ENCODE measurements at regions not wholly inside any gene's neighbourhood (a gene's known extent, or its start where the extent isn't known, plus 50 kb on each side); places are given as distances from the start of the nearest gene placed in this dataset.

DNA sequence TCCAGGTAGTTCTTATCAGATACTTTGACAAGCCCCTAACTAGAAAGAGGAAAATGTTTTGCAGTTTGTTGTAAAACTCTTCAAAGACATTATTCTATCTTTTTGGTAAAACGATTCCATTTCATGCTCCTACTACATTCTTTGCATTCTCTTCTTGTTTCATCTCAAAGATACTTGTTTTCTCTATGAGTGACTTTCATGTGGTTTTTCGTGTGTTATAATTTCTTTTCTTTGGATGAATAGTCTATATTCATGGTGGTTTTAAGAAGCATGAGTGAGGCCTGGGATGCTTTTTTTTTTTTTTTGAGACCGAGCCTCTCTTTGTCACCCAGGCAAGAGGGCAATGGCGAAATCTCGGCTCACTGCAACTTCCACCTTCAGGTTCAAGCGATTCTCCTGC, 292.5 kb upstream of the LYZL1 start:
- TF ChIP-seq, protein P1, sequence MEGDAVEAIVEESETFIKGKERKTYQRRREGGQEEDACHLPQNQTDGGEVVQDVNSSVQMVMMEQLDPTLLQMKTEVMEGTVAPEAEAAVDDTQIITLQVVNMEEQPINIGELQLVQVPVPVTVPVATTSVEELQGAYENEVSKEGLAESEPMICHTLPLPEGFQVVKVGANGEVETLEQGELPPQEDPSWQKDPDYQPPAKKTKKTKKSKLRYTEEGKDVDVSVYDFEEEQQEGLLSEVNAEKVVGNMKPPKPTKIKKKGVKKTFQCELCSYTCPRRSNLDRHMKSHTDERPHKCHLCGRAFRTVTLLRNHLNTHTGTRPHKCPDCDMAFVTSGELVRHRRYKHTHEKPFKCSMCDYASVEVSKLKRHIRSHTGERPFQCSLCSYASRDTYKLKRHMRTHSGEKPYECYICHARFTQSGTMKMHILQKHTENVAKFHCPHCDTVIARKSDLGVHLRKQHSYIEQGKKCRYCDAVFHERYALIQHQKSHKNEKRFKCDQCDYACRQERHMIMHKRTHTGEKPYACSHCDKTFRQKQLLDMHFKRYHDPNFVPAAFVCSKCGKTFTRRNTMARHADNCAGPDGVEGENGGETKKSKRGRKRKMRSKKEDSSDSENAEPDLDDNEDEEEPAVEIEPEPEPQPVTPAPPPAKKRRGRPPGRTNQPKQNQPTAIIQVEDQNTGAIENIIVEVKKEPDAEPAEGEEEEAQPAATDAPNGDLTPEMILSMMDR (IDR thresholded peaks at IDR 0.05): no peak
- no peak for TF ChIP-seq EP300 (IDR thresholded peaks at IDR 0.05)

All from tibial nerve (tissue), 4 donors.